ENCODE measurements at regions not wholly inside any gene's neighbourhood (a gene's known extent, or its start where the extent isn't known, plus 50 kb on each side); places are given as distances from the start of the nearest gene placed in this dataset.

DNA sequence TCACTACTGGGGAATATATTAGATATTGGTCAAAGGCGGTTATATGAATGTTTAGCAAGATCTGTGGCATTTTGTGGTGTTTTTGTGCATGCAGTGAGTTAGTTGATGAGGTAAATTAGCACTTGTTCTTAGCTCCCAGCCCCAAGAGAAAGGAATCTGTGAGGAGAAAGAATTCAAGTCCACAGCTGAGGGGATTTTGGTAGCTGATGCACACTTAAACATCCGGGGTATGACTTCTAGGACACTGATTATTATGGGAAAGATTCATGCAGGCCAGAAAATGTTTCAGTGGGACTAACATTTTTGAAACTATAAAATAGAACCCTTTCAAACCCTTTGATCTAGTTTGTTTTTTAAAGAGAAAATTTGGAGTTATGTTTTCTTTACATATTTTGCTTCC lies 118.2 kb upstream of the RPS23 start:
- DNase-seq (ENCODE audit: low spot score), result no peak

DNA sequence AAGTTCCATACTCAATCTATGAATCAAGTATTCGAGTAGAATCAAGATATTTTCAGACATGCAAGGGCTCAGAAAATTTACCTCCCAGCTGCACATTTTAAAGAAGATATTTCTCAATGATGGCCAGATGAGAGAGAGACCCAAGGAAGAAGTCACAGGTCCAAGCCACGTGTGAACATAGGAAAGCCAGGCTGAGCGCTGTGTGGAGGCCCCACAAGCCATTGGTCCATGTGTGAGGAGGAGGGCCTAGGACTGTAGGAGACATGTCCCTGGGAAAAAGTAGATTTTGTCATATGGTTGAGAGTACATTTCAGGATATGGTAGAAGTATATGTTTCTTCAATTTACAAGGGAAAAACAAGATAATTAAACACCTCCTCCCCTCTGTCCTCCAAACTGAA lies 115.8 kb upstream of the RPS23 start:
- DNase-seq (ENCODE audit: low spot score), result no peak

GRCh38 chr5:82390088-82390487 lies 111.9 kb upstream of the RPS23 start:
- no peak for DNase-seq (ENCODE audit: low spot score)

DNA sequence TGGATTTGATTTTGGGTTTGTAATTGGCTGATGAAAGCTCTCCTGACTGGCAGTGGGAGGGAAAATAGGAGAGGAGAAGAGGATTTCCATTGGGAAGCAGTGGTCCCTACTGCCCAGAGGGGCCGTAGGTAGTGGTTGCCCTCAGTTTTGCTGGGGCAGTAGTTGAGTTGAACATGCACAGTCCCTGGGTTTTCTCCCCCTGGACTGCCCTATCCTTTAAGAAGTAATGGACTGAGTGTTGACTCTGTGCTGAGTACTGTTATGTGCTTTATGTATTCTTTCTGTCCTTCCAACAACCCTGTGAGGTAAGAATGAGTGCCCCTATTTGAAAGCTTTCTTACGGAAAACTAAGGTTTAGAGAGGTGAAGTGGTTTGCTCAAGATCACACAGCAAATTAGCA lies 111.2 kb upstream of the RPS23 start:
- no peak for DNase-seq (ENCODE audit: low spot score)

DNA sequence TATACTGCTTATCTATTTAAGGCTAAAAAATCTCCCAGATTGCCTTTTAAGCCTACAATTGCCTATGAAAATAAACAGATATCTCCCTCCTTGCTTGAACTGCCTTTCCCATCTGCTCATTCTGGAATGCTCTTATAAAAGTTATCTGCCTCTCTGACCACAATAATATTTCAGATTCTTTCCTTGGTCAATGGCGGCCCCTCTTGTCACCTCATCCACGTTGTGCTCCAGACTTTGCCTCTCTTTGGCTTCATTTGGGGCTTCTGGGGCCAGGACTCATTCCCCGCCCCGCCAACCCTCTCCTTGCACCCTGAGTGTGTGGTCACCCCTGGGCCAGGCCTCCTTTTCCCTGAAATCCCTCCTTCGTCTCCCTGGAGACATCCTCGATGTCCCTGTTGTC lies 110.0 kb upstream of the RPS23 start:
- no peak for DNase-seq (ENCODE audit: low spot score)

DNA sequence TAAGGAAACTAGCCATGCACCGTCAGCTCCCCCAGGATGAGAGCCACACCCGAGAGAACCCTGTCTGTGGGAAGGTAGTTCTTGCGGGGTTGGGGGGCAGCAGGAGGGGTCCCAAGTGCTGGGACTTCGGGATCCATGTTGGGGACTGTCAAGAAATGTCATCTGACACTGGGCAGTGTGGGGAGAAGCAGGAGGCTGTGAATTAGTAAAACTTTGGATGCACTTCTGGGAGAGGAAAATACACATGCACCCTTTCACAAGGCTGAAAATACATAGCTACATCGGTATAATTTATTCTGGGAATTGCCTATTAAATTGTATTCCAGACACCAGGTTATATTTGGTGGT lies 109.6 kb upstream of the RPS23 start:
- no peak for DNase-seq (ENCODE audit: low spot score)

DNA sequence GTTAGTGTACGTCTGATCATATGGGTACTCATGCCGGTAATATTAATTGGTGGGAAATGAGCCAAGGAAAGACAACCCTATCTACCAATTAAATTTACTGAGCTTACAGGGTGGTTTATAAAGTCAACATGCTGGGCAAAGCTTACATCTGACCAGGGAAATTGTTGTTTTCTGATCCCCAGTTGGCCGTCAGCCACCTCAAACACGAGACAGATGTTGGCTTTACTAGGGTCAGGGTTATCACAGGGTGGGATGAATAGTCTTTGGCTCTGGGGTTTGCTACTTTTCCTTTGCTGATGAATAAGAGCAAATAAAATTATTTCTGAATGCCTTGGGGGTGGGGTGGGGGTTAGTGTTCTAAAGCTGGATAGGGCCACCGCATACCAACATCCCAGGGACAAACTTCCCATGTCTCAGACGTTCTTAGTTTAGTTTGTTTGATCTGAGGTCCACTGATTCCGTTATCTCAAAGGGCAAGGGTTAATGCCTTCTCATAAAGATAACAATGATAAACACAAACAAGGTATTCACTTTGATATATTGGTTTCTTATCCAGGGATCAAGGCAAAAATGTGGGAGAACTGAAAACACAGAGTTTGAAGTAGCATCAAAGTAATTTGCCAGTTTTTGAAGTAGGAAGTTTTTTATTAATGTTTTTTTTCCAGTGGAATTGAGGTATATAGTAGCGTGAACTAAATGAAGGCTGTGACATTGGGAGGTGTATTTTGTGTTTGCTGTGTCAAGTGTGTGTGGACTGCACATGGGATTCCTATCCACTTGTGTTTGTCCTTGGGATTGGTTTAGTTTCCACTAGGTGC lies 109.1 kb upstream of the RPS23 start:
- no peak for DNase-seq (ENCODE audit: low spot score)

GRCh38 chr5:82386576-82386975 lies 108.4 kb upstream of the RPS23 start:
- no peak for DNase-seq (ENCODE audit: low spot score)

- DNase-seq (ENCODE audit: low spot score), result no peak
Observed at GRCh38 chr5:82384034-82384750, 106.0 kb upstream of the RPS23 start.

DNA sequence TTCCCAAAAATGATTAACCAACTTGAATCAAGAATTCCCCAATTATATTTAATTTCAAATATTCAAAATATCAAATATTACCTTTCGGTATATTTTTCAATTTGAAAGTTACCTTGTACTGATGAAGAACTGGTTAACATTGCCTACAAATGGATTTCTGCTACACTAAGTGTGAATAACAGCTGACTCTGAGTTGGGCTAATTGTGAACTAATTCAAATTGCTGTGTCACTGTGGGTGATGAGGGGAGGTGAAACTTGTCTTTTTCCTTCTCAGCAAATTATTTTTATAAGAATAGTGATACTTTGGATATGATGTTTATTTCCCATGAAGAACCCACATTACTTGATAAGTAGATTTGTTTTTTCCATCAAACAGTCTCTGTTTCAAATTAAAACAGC lies 103.4 kb upstream of the RPS23 start:
- DNase-seq (ENCODE audit: low spot score), result no peak

GRCh38 chr5:82376307-82376706 lies 98.2 kb upstream of the RPS23 start:
- no peak for DNase-seq (ENCODE audit: low spot score)

- no peak for DNase-seq (ENCODE audit: low spot score)
Observed at GRCh38 chr5:82375488-82376244, 97.5 kb upstream of the RPS23 start.

GRCh38 chr5:82374637-82375036 lies 96.5 kb upstream of the RPS23 start:
- no peak for DNase-seq (ENCODE audit: low spot score)

DNA sequence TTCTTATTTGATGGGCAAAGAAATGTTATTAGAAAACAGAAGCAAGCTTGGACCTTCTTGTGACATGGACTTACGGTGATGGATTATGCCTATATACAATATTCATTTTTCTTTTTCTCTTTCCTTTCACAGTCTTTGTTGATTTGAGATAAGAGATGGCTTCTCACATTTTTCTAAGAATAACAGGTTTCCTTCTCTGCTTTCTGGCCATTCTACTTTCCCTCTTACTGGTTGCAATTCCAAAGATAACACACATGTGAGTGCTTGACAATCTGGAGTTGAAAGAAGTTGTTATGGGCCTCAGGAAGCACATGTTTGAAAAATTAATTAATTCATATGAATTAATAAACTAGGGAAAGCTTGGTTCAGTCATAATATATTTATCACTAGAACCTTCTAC lies 89.8 kb upstream of the RPS23 start:
- DNase-seq (ENCODE audit: low spot score), result no peak

- no peak for DNase-seq (ENCODE audit: low spot score)
Observed at GRCh38 chr5:82365744-82366228, 87.6 kb upstream of the RPS23 start.

GRCh38 chr5:82365026-82365425 lies 86.9 kb upstream of the RPS23 start:
- no peak for DNase-seq (ENCODE audit: low spot score)

DNA sequence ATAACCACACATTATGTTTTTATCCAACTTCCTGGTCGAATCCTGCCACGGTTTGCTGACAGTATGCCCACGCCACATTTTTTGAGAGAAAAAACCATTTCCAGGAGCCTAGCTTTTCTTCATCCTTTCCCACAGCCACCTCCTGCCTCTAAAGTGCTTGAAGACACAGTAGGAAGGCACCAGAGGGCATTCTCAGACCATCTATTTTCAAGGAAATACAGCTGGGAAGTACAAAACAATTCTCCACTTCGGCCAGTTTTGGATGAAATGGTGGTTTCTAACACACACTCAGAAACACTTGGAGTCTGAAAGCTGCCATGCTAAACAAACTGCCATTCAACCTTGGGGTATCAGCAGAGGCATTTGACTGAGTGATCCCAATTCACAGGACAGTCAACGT lies 86.3 kb upstream of the RPS23 start:
- no peak for DNase-seq (ENCODE audit: low spot score)

GRCh38 chr5:82363524-82363923 lies 85.4 kb upstream of the RPS23 start:
- no peak for DNase-seq (ENCODE audit: low spot score)

DNA sequence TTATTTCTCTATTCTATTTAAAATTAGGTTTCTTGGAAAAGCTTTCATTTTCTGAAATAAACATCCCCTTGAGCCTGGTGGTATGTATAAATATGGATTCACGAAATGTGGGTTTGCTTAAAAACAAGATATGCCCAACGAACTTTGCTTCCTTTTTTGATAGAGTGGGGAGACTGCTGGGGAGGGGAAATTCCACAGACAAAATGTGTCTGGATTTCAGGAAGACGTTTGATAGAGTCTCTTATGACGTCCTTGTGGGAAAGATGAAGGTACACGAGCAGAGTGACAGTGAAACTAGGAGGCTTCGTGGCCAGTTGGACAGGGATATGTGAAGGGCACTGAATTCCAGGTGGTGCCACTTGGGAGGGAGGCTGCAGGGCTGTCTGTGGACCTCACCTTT lies 84.5 kb upstream of the RPS23 start:
- no peak for DNase-seq (ENCODE audit: low spot score)

- no peak for DNase-seq (ENCODE audit: low spot score)
Observed at GRCh38 chr5:82360022-82360421, 81.9 kb upstream of the RPS23 start.

DNA sequence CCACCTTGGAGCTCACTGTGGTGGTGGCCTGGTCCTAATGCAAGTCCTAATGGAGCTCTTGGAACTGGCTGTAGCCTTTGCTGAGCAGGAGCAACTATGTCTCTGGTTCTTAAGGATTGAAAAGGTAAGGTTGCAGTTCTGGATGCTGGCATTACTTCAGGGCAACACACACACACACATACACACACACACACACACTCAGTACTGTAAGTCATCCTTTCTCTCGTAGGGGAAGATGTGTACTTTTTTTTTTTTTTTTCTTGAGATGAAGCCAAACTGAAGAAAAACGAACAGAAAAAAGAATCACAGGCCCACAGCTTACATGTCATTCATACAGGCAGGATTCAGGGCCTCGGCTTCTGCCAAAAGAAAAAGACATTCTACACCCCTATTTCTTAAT lies 81.1 kb upstream of the RPS23 start:
- no peak for DNase-seq (ENCODE audit: low spot score)

DNA sequence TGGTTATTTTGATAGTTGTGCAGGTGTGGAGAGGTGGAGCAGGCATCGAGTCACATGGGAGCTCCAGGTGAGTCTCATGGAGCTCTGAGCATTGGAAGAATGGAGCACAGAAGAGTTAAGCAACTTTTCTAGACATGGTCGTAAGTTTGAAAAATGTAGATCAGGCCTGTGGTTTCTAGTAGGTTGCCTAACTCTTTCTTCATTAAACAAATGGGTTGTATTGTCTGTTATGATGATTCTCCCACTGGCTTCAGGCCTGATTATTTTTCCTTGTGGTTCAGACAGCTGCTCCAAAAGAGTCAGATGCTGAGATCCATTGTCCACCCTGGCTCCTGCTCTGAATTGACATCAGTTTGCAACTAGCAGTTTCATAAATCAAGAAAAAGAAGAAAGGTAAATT lies 80.3 kb upstream of the RPS23 start:
- no peak for DNase-seq (ENCODE audit: low spot score)

Data from hematopoietic multipotent progenitor cell treated with erythropoietin and hydrocortisone succinate and interleukin-3 and kit ligand, for 17 days (in vitro differentiated cells).